ENCODE measurements at regions not wholly inside any gene's neighbourhood (a gene's known extent, or its start where the extent isn't known, plus 50 kb on each side); places are given as distances from the start of the nearest gene placed in this dataset.

- TF ChIP-seq, protein P1, sequence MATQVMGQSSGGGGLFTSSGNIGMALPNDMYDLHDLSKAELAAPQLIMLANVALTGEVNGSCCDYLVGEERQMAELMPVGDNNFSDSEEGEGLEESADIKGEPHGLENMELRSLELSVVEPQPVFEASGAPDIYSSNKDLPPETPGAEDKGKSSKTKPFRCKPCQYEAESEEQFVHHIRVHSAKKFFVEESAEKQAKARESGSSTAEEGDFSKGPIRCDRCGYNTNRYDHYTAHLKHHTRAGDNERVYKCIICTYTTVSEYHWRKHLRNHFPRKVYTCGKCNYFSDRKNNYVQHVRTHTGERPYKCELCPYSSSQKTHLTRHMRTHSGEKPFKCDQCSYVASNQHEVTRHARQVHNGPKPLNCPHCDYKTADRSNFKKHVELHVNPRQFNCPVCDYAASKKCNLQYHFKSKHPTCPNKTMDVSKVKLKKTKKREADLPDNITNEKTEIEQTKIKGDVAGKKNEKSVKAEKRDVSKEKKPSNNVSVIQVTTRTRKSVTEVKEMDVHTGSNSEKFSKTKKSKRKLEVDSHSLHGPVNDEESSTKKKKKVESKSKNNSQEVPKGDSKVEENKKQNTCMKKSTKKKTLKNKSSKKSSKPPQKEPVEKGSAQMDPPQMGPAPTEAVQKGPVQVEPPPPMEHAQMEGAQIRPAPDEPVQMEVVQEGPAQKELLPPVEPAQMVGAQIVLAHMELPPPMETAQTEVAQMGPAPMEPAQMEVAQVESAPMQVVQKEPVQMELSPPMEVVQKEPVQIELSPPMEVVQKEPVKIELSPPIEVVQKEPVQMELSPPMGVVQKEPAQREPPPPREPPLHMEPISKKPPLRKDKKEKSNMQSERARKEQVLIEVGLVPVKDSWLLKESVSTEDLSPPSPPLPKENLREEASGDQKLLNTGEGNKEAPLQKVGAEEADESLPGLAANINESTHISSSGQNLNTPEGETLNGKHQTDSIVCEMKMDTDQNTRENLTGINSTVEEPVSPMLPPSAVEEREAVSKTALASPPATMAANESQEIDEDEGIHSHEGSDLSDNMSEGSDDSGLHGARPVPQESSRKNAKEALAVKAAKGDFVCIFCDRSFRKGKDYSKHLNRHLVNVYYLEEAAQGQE (IDR thresholded peaks at IDR 0.05; ENCODE audit: borderline replicate concordance), result no peak
- TF ChIP-seq, protein P1 (CRISPR knock-in tag; IDR thresholded peaks at IDR 0.05; ENCODE audit: low read depth), result no peak
- no peak for TF ChIP-seq IRF2 (CRISPR knock-in tag; IDR thresholded peaks at IDR 0.05)
- TF ChIP-seq ZMIZ1 (IDR thresholded peaks at IDR 0.05; ENCODE audit: low read depth in 2 of 2, low read length in 2 of 2), result no peak
- no peak for TF ChIP-seq IFI16 (CRISPR knock-in tag; IDR thresholded peaks at IDR 0.05)
- no peak for TF ChIP-seq CBX3 (IDR thresholded peaks at IDR 0.05; ENCODE audit: borderline replicate concordance in 1 of 2, low read length in 2 of 2)
- no peak for TF ChIP-seq CHCHD3 (CRISPR knock-in tag; IDR thresholded peaks at IDR 0.05)
- no peak for TF ChIP-seq MED1 (CRISPR knock-in tag; IDR thresholded peaks at IDR 0.05; ENCODE audit: borderline replicate concordance)
- TF ChIP-seq, protein P2, sequence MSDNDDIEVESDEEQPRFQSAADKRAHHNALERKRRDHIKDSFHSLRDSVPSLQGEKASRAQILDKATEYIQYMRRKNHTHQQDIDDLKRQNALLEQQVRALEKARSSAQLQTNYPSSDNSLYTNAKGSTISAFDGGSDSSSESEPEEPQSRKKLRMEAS (CRISPR knock-in tag; IDR thresholded peaks at IDR 0.05), result no peak
- TF ChIP-seq USF1 (CRISPR knock-in tag; IDR thresholded peaks at IDR 0.05), result no peak
- no peak for TF ChIP-seq EP300 (IDR thresholded peaks at IDR 0.05; ENCODE audit: low read length)
- TF ChIP-seq RBM15 (IDR thresholded peaks at IDR 0.05; ENCODE audit: insufficient read depth, low read length), result no peak
Measured at GRCh38 chr3:69646287-69647067, 92.8 kb upstream of the MITF start (continued).
